ENCODE measurements at regions not wholly inside any gene's neighbourhood (a gene's known extent, or its start where the extent isn't known, plus 50 kb on each side); places are given as distances from the start of the nearest gene placed in this dataset.
"Not testable (repeated sequence)": the region's sequence is repeated elsewhere in the genome, so short reads cannot be mapped to it uniquely, and the experiment has no call there.

DNA sequence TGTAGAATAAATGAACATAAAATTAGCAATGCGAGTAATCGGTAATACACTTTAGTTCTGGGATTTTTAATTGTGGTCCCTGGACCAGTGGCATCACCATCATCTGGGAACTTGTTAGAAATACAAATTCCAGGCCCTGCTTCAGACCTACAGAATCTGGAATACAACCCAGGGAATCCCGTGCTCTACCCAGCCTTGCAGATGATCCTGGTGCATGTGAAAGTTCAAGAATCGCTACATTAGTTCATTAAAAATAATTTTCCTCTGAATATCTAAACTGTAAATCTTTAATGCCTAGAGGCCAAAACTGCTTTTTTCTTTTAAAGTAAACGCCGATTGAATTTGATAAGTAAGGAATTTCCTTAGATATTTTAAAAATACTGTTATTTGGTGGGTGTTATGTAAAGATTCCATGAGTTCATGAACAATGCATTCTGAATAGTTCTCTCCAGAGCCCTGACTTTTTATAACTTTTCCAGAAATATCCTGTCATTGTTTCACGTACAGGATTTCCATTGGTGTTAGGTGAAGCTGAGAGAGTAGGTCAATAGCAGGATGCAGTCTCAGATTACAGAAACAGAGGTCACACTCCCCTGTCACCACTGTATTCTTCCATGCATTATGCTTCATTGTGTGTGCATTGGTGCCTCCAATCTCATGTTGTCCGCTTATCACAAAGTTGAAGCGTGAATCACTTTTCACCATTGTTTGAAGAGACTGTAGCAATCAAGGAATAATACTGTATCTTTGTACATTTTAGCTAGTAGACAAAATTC is 596.5 kb upstream of the KLF12 start:
- no peak overlapping the region for H2AFZ ChIP-seq

GRCh38 chr13:74726206-74726605 is 592.0 kb upstream of the KLF12 start:
- H3K4me3 ChIP-seq: no peak overlapping the region
- 100% methylated on average over 1 of the region's 1 CpG for WGBS (ENCODE audit: low lambda C conversion rate, missing lambda C conversion rate)
- no peak for DNase-seq (ENCODE audit: low spot score)
- H3K27me3 ChIP-seq: no peaks in the 10 kb centered on the region
- H3K9me2 ChIP-seq (replicated peaks; ENCODE audit: insufficient read depth): no peaks in the 10 kb centered on the region
- no peaks in the 10 kb centered on the region for H4K20me1 ChIP-seq (ENCODE audit: insufficient read depth, poor library complexity, severe bottlenecking)
- no peak overlapping the region for H3K27ac ChIP-seq
- H3K36me3 ChIP-seq (replicated peaks; ENCODE audit: insufficient read depth, low read depth): no peaks in the 10 kb centered on the region
- no peak for TF ChIP-seq EZH2 (IDR thresholded peaks at IDR 0.05; ENCODE audit: borderline replicate concordance)
- TF ChIP-seq, protein P1, sequence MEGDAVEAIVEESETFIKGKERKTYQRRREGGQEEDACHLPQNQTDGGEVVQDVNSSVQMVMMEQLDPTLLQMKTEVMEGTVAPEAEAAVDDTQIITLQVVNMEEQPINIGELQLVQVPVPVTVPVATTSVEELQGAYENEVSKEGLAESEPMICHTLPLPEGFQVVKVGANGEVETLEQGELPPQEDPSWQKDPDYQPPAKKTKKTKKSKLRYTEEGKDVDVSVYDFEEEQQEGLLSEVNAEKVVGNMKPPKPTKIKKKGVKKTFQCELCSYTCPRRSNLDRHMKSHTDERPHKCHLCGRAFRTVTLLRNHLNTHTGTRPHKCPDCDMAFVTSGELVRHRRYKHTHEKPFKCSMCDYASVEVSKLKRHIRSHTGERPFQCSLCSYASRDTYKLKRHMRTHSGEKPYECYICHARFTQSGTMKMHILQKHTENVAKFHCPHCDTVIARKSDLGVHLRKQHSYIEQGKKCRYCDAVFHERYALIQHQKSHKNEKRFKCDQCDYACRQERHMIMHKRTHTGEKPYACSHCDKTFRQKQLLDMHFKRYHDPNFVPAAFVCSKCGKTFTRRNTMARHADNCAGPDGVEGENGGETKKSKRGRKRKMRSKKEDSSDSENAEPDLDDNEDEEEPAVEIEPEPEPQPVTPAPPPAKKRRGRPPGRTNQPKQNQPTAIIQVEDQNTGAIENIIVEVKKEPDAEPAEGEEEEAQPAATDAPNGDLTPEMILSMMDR (IDR thresholded peaks at IDR 0.05; ENCODE audit: poor library complexity): no peak
- no peaks in the 10 kb centered on the region for H3K9me3 ChIP-seq (ENCODE audit: low read depth)
- no peaks in the 10 kb centered on the region for H3K79me2 ChIP-seq
- no peaks in the 10 kb centered on the region for H3K4me1 ChIP-seq (ENCODE audit: insufficient read depth)
- H3K4me2 ChIP-seq: no peak overlapping the region
- H2AFZ ChIP-seq: no peak overlapping the region

More for the DNA sequence above, 596.5 kb upstream of the KLF12 start:
- Histone ChIP-seq H3K27ac (no peak overlapping the region), H3K36me3 (replicated peaks; ENCODE audit: insufficient read depth, low read depth) (no peaks in the 10 kb centered on the region), H3K4me1 (ENCODE audit: insufficient read depth) (no peaks in the 10 kb centered on the region), H3K4me2 (no peak overlapping the region), H3K79me2 (no peaks in the 10 kb centered on the region), H3K9me3 (ENCODE audit: low read depth) (no peaks in the 10 kb centered on the region), H4K20me1 (ENCODE audit: insufficient read depth, poor library complexity, severe bottlenecking) (no peaks in the 10 kb centered on the region), H3K4me3 (no peak overlapping the region), H3K27me3 (no peaks in the 10 kb centered on the region), H3K9me2 (replicated peaks; ENCODE audit: insufficient read depth) (no peaks in the 10 kb centered on the region)
- DNase-seq (ENCODE audit: low spot score): no peak
- WGBS (ENCODE audit: low lambda C conversion rate, missing lambda C conversion rate): 86% methylated on average over 9 of the region's 9 CpGs
- no peak for TF ChIP-seq EZH2phosphoT487 (IDR thresholded peaks at IDR 0.05; ENCODE audit: low read depth, severe bottlenecking, unreplicated experiment)
- TF ChIP-seq EZH2 (IDR thresholded peaks at IDR 0.05; ENCODE audit: borderline replicate concordance): no peak
- TF ChIP-seq, protein P1 (IDR thresholded peaks at IDR 0.05; ENCODE audit: poor library complexity): no peak

GRCh38 chr13:74718232-74718842 is 584.1 kb upstream of the KLF12 start:
- not testable (repeated sequence) for DNase-seq (ENCODE audit: low spot score); H3K4me3 ChIP-seq

GRCh38 chr13:74715718-74716117 is 581.5 kb upstream of the KLF12 start:
- no peaks in the 10 kb centered on the region for H3K36me3 ChIP-seq (replicated peaks; ENCODE audit: insufficient read depth, low read depth)
- H3K27ac ChIP-seq: no peak overlapping the region
- no peaks in the 10 kb centered on the region for H3K9me2 ChIP-seq (replicated peaks; ENCODE audit: insufficient read depth)
- H3K27me3 ChIP-seq: no peaks in the 10 kb centered on the region
- no peaks in the 10 kb centered on the region for H4K20me1 ChIP-seq (ENCODE audit: insufficient read depth, poor library complexity, severe bottlenecking)
- no peaks in the 10 kb centered on the region for H3K79me2 ChIP-seq
- 70% methylated on average over 2 of the region's 2 CpGs for WGBS (ENCODE audit: low lambda C conversion rate, missing lambda C conversion rate)
- no peaks in the 10 kb centered on the region for H3K4me1 ChIP-seq (ENCODE audit: insufficient read depth)
- H3K4me2 ChIP-seq: no peak overlapping the region
- H2AFZ ChIP-seq: no peak overlapping the region
- TF ChIP-seq EZH2 (IDR thresholded peaks at IDR 0.05; ENCODE audit: borderline replicate concordance) (no peak), EZH2phosphoT487 (IDR thresholded peaks at IDR 0.05; ENCODE audit: low read depth, severe bottlenecking, unreplicated experiment) (no peak)
- TF ChIP-seq, protein P1 (IDR thresholded peaks at IDR 0.05; ENCODE audit: poor library complexity): no peak
- no peak overlapping the region for H3K4me3 ChIP-seq
- no peaks in the 10 kb centered on the region for H3K9me3 ChIP-seq (ENCODE audit: low read depth)
- no peak for DNase-seq (ENCODE audit: low spot score)

More at GRCh38 chr13:74718232-74718842, 584.1 kb upstream of the KLF12 start:
- not testable (repeated sequence) for H3K4me1 ChIP-seq (ENCODE audit: insufficient read depth); H3K4me2 ChIP-seq; H3K27ac ChIP-seq; H3K9me2 ChIP-seq (replicated peaks; ENCODE audit: insufficient read depth); H2AFZ ChIP-seq; H4K20me1 ChIP-seq (ENCODE audit: insufficient read depth, poor library complexity, severe bottlenecking); H3K9me3 ChIP-seq (ENCODE audit: low read depth); H3K27me3 ChIP-seq; H3K36me3 ChIP-seq (replicated peaks; ENCODE audit: insufficient read depth, low read depth); H3K79me2 ChIP-seq
- WGBS (ENCODE audit: low lambda C conversion rate, missing lambda C conversion rate): 96% methylated on average over 10 of the region's 31 CpGs
